ENCODE measurements at regions not wholly inside any gene's neighbourhood (a gene's known extent, or its start where the extent isn't known, plus 50 kb on each side); places are given as distances from the start of the nearest gene placed in this dataset.

- TF ChIP-seq EZH2phosphoT487 (IDR thresholded peaks at IDR 0.05; ENCODE audit: borderline replicate concordance, low read depth): no peak
- TF ChIP-seq FOXJ3 (CRISPR knock-in tag; IDR thresholded peaks at IDR 0.05): no peak
- TF ChIP-seq RAD21 (IDR thresholded peaks at IDR 0.05; ENCODE audit: low read length): no peak
Observed at GRCh38 chr10:110402077-110402416, 95.7 kb upstream of the DUSP5 start (continued).

DNA sequence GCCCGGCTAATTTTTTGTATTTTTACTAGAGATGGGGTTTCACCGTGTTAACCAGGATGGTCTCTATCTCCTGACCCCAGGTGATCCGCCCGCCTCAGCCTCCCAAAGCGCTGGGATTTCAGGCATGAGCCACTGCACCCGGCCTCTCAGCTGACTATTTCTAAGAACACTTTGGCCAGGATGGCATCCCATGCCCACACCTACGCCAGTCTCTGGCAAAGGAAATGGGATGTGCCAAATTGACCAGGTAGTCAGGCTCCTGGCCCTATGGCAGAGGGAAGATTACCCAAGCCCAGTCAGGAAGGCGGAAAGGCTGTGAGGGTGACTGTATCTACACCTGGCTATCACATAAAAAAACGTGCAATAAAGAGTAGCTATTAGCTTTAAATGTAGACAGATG is 94.1 kb upstream of the DUSP5 start:
- WGBS (ENCODE audit: low lambda C conversion rate): 90% methylated on average over 9 of the region's 9 CpGs

GRCh38 chr10:110404413-110404812 is 93.3 kb upstream of the DUSP5 start:
- Histone ChIP-seq H3K9ac (no peak overlapping the region), H3K4me2 (no peak overlapping the region), H3K9me3 (no peaks in the 10 kb centered on the region), H3F3A (replicated peaks; ENCODE audit: insufficient read depth) (no peaks in the 10 kb centered on the region), H3K4me1 (ENCODE audit: control insufficient read depth in 1 of 2, insufficient read depth in 2 of 2, low read depth in 1 of 2, low read length in 1 of 2) (peaks cover 28 to 32% of the 10 kb centered on the region in 2 experiments; a peak in 2 of 4 replicates), H3K36me3 (replicated peaks in 1 of 2; ENCODE audit: control insufficient read depth in 1 of 2, insufficient read depth in 2 of 2, low read length in 1 of 2) (no peaks in the 10 kb centered on the region), H3K79me2 (ENCODE audit: insufficient read depth) (no peaks in the 10 kb centered on the region), H2AFZ (ENCODE audit: low read depth) (no peak overlapping the region), H3K9me2 (no peaks in the 10 kb centered on the region), H3K27me3 (ENCODE audit: insufficient read depth) (no peaks in the 10 kb centered on the region), H4K20me1 (ENCODE audit: insufficient read depth) (no peaks in the 10 kb centered on the region), H3K27ac (ENCODE audit: low read depth in 2 of 2, low read length in 1 of 2) (no peak overlapping the region), H3K4me3 (ENCODE audit: low read depth in 2 of 2, low read length in 1 of 2) (no peak overlapping the region)
- DNase-seq: no peak
- ChIA-PET CTCF (no interaction called here), POLR2A (no interaction called here)
- no peak for TF ChIP-seq CTCF (IDR thresholded peaks at IDR 0.05)
- no peak for TF ChIP-seq ELF1 (IDR thresholded peaks at IDR 0.05)
- no peak for TF ChIP-seq FOSL2 (IDR thresholded peaks at IDR 0.05; ENCODE audit: borderline replicate concordance, low read depth)
- no peak for TF ChIP-seq RAD21 (IDR thresholded peaks at IDR 0.05; ENCODE audit: low read length)
- TF ChIP-seq SMC3 (IDR thresholded peaks at IDR 0.05; ENCODE audit: low read depth, low read length): no peak
- TF ChIP-seq FOXM1 (IDR thresholded peaks at IDR 0.05; ENCODE audit: low read depth): no peak
- TF ChIP-seq PBX3 (IDR thresholded peaks at IDR 0.05): no peak
- no peak for TF ChIP-seq MEF2A (IDR thresholded peaks at IDR 0.05; ENCODE audit: borderline replicate concordance, low read depth)
- no peak for TF ChIP-seq TCF12 (IDR thresholded peaks at IDR 0.05)
- no peak for TF ChIP-seq SIN3A (IDR thresholded peaks at IDR 0.05; ENCODE audit: borderline replicate concordance, low read depth, low read length)
- WGBS (ENCODE audit: low lambda C conversion rate): 96% methylated on average over 4 of the region's 4 CpGs

More for the DNA sequence above, 94.1 kb upstream of the DUSP5 start:
- no peak overlapping the region for H2AFZ ChIP-seq (ENCODE audit: low read depth)
- H3K79me2 ChIP-seq (ENCODE audit: insufficient read depth): no peaks in the 10 kb centered on the region
- no peaks in the 10 kb centered on the region for H3K9me3 ChIP-seq
- no peak overlapping the region for H3K9ac ChIP-seq
- no peak overlapping the region for H3K4me3 ChIP-seq (ENCODE audit: low read depth in 2 of 2, low read length in 1 of 2)
- peaks cover 5% of the 10 kb centered on the region for H3F3A ChIP-seq (replicated peaks; ENCODE audit: insufficient read depth)
- H3K27ac ChIP-seq (ENCODE audit: low read depth in 2 of 2, low read length in 1 of 2): no peak overlapping the region
- H3K4me2 ChIP-seq: no peak overlapping the region
- no peaks in the 10 kb centered on the region for H4K20me1 ChIP-seq (ENCODE audit: insufficient read depth)
- POLR2A ChIA-PET: no interaction called here
- TF ChIP-seq EP300 (IDR thresholded peaks at IDR 0.05; ENCODE audit: borderline replicate concordance in 1 of 2, low read depth in 1 of 2, low read length in 1 of 2): no peak
- no peak for TF ChIP-seq SMC3 (IDR thresholded peaks at IDR 0.05; ENCODE audit: low read depth, low read length)
- TF ChIP-seq MXI1 (IDR thresholded peaks at IDR 0.05; ENCODE audit: low read depth, low read length): no peak
- no peak for TF ChIP-seq FOXM1 (IDR thresholded peaks at IDR 0.05; ENCODE audit: low read depth)
- H3K27me3 ChIP-seq (ENCODE audit: insufficient read depth): no peaks in the 10 kb centered on the region
- H3K4me1 ChIP-seq (ENCODE audit: control insufficient read depth in 1 of 2, insufficient read depth in 2 of 2, low read depth in 1 of 2, low read length in 1 of 2): peaks cover 32 to 35% of the 10 kb centered on the region in 2 experiments; a peak in 3 of 4 replicates
- no peak for DNase-seq
- H3K9me2 ChIP-seq: no peaks in the 10 kb centered on the region
- H3K36me3 ChIP-seq (replicated peaks in 1 of 2; ENCODE audit: control insufficient read depth in 1 of 2, insufficient read depth in 2 of 2, low read length in 1 of 2): no peaks in the 10 kb centered on the region
- CTCF ChIA-PET: interaction anchor here (1.1 kb wide), 1 partner anchor 12 kb away, joined by 3 read pairs; no protein-coding TSS in a partner anchor
